Right ventricle myocardium inferior (tissue), 1 donor: ENCODE measurements at regions not wholly inside any gene's neighbourhood (a gene's known extent, or its start where the extent isn't known, plus 50 kb on each side); places are given as distances from the start of the nearest gene placed in this dataset.

Source experiments
- ATAC-seq: fragments of 200-7000 bp; cut with Tn5 transposase; one replicate; pipeline ENCODE4 v1.9.1; 2020; ENCODE audit warnings: mild to moderate bottlenecking, moderate library complexity
- DNase-seq: peaks from one replicate; pipeline ENCODE4 v3.0.0; 2021; ENCODE audit errors: missing footprints
- intact Hi-C: fragments of 100-400 bp; cut with DNase I; formaldehyde crosslinking; loops from one replicate; pipeline ENCODE4 v1.11.0; 2022
- donor health status: DM: no; HTN: yes; CAD: no; lungs with severe emphysema.

GRCh38 chr18:10319026-10319425, 135.4 kb upstream of the APCDD1 start:
- intact Hi-C loops = no loop called here

DNA sequence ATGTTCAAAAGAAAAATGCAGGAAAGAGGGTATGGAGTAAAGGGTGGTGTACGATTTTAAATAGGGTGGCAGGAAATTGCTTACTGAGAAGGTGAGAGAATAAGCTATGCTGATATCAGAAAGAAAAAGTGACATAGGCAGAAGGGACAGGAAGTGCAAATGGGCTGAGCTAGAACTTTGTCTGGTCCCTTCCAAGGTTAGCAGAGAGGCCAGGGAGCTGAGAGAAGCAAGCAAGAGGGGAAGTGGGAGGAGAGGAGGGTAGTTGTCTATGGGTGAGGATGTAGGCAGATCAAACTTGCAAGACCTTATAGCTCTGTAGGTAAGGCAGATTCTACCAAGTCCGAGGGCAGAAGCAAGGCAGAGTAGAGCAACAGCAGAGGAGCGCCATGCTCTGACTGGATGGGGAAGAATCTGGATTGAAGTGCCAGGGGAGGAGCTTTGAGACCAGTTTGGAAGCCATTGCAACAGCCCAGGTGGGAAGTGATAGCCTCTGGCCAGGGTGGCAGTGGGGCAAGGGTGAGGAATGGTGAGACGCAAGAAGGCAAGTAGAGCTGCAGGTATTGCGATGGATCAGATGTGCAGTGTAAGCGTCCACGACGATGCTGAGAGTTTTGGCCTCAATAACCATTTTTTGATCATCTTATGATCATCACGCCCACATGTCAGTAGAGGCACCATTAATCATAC, 134.4 kb upstream of the APCDD1 start:
- no peak for DNase-seq
- intact Hi-C loops = no loop called here
- ATAC-seq = no peak

More at GRCh38 chr18:10319026-10319425, 135.4 kb upstream of the APCDD1 start:
- ATAC-seq (no peak), DNase-seq (no peak)

DNA sequence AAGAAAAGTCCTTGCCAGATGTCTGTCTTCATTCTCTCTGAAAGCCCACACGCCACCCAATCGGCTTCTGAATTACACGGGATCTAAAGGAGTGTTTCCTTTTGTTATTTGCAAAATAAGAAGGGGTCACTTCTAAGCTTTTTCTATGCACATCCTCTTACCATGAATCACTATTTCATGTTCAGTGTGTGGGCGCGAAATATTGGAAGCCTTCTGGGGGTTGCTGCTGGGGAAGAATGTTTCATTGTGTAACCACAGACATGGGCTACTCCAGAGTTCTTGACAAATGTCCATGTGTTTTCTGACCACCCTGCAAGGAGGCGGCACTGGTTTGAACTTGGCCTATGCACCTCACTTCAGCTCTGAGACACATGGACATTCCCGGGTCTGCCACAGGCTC, 133.6 kb upstream of the APCDD1 start:
- DNase-seq (no peak), ATAC-seq (no peak)
- intact Hi-C loops = no loop called here

GRCh38 chr18:10321576-10321975, 132.9 kb upstream of the APCDD1 start:
- no peak for DNase-seq
- intact Hi-C loops = no loop called here
- no peak for ATAC-seq

- ATAC-seq = no peak
- intact Hi-C loops = no loop called here
- no peak for DNase-seq
Observed at GRCh38 chr18:10322004-10322403, 132.4 kb upstream of the APCDD1 start.

GRCh38 chr18:10322435-10322834, 132.0 kb upstream of the APCDD1 start:
- intact Hi-C loops = no loop called here
- ATAC-seq = no peak

GRCh38 chr18:10329101-10329500, 125.3 kb upstream of the APCDD1 start:
- DNase-seq (no peak), ATAC-seq (no peak)
- intact Hi-C loops = no loop called here

More at GRCh38 chr18:10322435-10322834, 132.0 kb upstream of the APCDD1 start:
- DNase-seq = no peak

DNA sequence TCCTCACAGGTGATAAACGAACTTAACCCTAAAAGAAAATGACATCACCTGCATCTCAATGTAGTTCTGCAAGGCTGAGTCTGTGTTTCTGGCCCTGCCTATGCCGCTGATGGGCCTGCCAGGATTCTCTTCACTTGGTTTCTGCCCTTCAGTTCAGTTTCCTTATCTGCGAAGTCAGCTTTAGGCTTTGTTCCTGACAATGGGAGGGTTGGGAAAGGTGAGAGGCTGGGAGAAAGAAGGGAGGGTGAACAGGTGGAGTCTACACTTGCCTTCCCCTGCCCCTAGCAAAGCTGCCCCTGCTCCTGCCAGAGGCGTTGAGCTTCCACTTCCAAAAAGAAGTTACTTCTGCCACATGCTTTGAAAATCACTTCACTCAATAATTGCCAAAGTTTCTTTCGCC, 124.0 kb upstream of the APCDD1 start:
- intact Hi-C loops = no loop called here
- ATAC-seq = no peak
- DNase-seq = no peak

DNA sequence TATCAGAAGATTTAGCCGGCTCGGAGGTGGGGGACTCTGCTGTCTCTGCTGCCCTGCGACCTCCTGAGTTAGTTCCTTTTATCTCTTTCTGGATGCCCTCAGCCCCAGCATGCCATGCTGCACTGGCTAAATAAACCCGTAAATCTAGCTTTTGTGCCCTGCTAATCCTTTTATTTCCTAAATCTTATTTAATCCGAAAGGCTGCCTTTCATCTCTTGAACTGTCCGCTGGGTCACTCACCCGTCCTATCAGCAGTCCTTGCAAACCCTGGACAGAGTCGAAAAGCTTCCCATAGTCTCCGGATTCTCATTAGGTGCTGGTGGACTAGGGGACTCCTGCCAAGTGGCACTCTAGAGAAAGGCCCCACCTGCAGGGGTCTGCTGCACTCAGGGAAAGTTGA, 122.0 kb upstream of the APCDD1 start:
- intact Hi-C loops = no loop called here
- DNase-seq = no peak
- no peak for ATAC-seq

GRCh38 chr18:10336749-10337350, 117.6 kb upstream of the APCDD1 start:
- ATAC-seq = no peak
- DNase-seq = no peak
- intact Hi-C loops = no loop called here

GRCh38 chr18:10340821-10341220, 113.6 kb upstream of the APCDD1 start:
- intact Hi-C loops = no loop called here
- ATAC-seq = no peak
- no peak for DNase-seq

GRCh38 chr18:10343778-10344177, 110.7 kb upstream of the APCDD1 start:
- ATAC-seq (no peak), DNase-seq (no peak)
- intact Hi-C loops = no loop called here

GRCh38 chr18:10346749-10347415, 107.6 kb upstream of the APCDD1 start:
- intact Hi-C loops = no loop called here
- ATAC-seq (no peak), DNase-seq (no peak)

GRCh38 chr18:10349561-10349960, 104.9 kb upstream of the APCDD1 start:
- no peak for DNase-seq
- ATAC-seq = no peak
- intact Hi-C loops = no loop called here

DNA sequence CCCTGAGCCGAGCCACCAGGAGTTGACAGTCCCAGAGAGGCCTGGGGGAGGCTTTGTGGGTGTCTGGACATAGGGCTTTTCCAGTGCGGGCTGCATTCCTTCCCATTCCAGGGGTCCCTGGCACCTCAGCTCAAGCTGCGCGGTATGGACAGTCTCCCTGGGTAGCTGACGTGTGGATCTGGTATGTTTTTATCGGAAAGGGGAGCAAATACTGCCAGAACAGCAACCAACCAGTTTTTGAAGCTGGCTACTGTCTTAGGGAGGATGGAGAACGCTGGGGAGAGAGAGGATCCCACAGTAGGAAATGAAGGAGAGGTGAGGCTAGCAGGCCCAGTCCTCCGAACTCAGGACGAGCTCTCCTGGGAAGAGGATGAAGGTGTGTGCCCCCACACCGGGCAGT, 103.8 kb upstream of the APCDD1 start:
- no peak for ATAC-seq
- no peak for DNase-seq
- intact Hi-C loops = no loop called here

DNA sequence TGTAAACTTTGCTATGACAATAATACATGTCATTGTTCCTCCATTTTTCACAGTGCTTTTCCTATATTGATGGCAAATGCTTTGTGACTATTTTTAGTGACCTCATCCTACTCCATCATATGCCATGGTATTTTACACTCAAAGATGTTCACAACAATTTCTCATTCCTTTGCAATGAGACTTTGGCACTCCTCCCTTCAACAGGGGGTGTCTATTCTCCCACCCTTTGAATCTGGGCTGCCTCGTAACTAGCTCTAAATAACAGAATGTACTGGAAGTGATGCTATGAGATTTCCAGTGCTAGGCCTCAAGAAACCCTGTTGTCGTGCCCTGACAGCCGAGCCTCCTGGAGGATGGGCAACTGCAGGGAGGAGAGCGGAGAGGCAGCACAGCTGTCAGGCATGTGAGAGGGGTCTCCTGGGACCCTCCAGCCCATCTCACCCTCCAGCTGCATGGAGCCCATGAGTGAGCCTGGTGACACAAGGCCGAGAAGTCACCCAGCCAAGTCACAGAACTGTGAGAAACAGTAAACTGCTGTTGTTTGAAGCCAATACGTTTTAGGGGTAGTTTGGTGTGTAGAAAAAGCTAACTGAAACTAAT, 103.1 kb upstream of the APCDD1 start:
- no peak for ATAC-seq
- DNase-seq = no peak
- intact Hi-C loops = no loop called here

GRCh38 chr18:10351858-10352257, 102.6 kb upstream of the APCDD1 start:
- DNase-seq = no peak
- no peak for ATAC-seq
- intact Hi-C loops = no loop called here

GRCh38 chr18:10352671-10353070, 101.8 kb upstream of the APCDD1 start:
- intact Hi-C loops = no loop called here
- no peak for DNase-seq
- ATAC-seq = no peak

DNA sequence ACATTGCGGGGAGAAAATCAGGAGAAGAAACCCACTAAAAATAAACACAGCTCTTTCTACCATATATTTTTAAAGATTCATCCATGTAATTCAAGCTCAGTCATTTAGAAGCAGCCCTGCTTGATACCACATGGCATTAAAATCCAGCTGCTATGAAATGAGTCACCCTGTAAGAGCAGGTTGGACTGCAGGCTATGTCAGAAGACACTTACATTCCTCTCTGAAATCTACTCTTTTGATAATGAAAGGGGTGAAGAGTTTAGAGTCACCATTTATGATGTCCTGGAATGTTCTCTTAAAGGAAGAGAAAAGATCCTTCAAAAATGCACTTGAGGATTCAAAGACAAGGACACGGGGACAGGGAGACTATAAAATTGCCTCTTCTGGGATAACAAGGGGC, 100.6 kb upstream of the APCDD1 start:
- ATAC-seq = peak; percentile 59
- DNase-seq = no peak
- intact Hi-C loops = no loop called here

DNA sequence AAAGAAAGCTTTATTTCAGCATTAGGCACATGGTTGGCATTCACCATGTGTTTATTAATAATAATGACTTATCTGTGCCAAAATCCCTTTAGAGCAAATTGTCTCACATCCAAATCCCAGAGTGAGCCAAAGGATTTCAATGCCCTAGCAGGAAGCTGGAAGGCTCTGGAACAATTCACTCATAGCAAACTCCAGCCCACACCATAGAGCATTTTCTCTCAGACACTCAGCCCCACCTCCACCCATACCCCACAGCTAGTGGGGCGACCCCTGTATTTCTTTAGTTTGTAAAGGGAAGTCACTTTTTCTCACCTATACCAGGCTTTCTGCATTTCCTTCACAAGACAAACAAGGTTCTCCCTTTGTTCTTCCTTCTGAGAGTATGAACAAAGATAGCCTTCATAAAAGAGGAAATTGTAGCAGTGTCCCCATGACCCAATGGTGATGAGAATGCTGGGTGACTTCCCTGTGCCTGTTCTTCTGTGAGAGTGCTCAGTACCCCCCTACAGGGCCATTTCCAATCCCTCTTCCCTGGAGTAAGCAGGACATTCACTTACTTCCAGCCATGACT, 100.1 kb upstream of the APCDD1 start:
- intact Hi-C loops = no loop called here
- DNase-seq (no peak), ATAC-seq (peak; percentile 77)
